GM23338 (cell line): ENCODE measurements at regions not wholly inside any gene's neighbourhood (a gene's known extent, or its start where the extent isn't known, plus 50 kb on each side); places are given as distances from the start of the nearest gene placed in this dataset.

Source experiments
- CREB1 ChIP-seq: fragments of 250-450 bp; sonication (Bioruptor Pico); IDR thresholded peaks from 2 replicates; pipeline ENCODE4 v1.5.0; 2020; ENCODE audit warnings: low read depth, mild to moderate bottlenecking, moderate library complexity
- EZH2 ChIP-seq: fragments of 200-600 bp; sonication (generic); IDR thresholded peaks from one replicate; pipeline ENCODE4 v1.8.0; 2017; ENCODE audit warnings: antibody characterized with exemption, mild to moderate bottlenecking, low read depth; ENCODE audit not compliant: unreplicated experiment
- EZH2phosphoT487 ChIP-seq: fragments of 200-600 bp; sonication (generic); IDR thresholded peaks from one replicate; pipeline ENCODE4 v1.8.1; 2018; ENCODE audit warnings: antibody characterized with exemption; ENCODE audit not compliant: unreplicated experiment
- JUNB ChIP-seq: IDR thresholded peaks from one replicate; pipeline ENCODE4 v1.6.1; 2016; ENCODE audit warnings: antibody characterized with exemption; ENCODE audit not compliant: unreplicated experiment
- POLR2AphosphoS5 ChIP-seq: IDR thresholded peaks from 2 replicates; pipeline ENCODE4 v1.6.1; 2016; ENCODE audit warnings: antibody characterized with exemption, low read depth
- STAT1 ChIP-seq: IDR thresholded peaks from one replicate; pipeline ENCODE4 v1.6.1; 2016; ENCODE audit warnings: antibody characterized with exemption; ENCODE audit not compliant: unreplicated experiment
- ZNF114 ChIP-seq: fragments of 250-450 bp; sonication (Bioruptor Pico); IDR thresholded peaks from 2 replicates; pipeline ENCODE4 v1.5.0; 2020; ENCODE audit warnings: mild to moderate bottlenecking, moderate library complexity
- TF ChIP-seq, protein P1 (sequence below), 2 experiments: fragments of 200-600 bp in 1 of 2; sonication (generic) in 1 of 2; conservative IDR thresholded peaks; 2 replicates each; pipeline versions ENCODE4 v1.5.1 to v1.6.1; 2016 to 2017; ENCODE audit warnings: antibody characterized with exemption in 2 of 2, low read depth in 2 of 2, mild to moderate bottlenecking in 2 of 2, moderate library complexity in 1 of 2
- TF ChIP-seq, protein P2 (sequence below): IDR thresholded peaks from one replicate; pipeline ENCODE4 v1.6.1; 2018; ENCODE audit warnings: antibody characterized with exemption; ENCODE audit not compliant: unreplicated experiment
- TF ChIP-seq, protein P3 (sequence below): fragments of 250-450 bp; sonication (Bioruptor Pico); IDR thresholded peaks from 2 replicates; pipeline ENCODE4 v1.5.0; 2020; ENCODE audit warnings: mild to moderate bottlenecking, moderate library complexity

DNA sequence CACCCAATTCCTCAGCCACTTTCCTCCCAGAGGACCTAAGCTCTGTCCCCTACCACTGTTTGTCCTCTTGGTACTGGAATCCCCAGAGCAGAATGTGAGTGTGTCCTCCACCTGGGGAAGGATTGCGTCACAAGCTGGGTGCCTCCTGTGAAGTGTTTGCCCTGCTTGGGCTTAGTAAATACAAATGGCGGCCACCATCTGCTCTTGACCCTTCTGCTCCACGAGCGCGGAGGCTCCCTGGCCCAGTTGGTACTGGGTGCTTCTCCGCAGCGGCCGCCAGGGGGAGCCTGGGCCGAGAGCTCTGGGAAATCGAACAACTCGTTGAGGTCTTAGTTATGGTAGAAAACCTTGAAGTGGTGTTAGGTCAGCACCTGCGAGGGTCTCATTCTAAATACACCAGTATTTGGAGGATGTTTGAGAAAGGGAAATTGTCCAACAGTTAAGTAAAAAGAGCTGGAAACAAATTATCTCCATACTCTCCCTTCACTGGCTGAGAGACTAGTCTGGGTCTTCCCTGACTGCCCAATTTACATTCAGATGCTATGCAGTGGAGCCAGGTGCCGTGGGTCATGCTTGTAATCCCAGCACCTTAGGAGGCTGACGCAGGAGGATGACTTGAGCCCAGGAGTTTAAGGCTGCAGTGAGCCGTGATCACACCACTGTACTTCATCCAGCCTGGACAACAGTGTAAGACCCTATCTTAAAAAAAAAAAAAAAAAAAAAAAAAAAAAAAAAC lies 74.6 kb upstream of the TEAD1 start:
- TF ChIP-seq, protein P1, sequence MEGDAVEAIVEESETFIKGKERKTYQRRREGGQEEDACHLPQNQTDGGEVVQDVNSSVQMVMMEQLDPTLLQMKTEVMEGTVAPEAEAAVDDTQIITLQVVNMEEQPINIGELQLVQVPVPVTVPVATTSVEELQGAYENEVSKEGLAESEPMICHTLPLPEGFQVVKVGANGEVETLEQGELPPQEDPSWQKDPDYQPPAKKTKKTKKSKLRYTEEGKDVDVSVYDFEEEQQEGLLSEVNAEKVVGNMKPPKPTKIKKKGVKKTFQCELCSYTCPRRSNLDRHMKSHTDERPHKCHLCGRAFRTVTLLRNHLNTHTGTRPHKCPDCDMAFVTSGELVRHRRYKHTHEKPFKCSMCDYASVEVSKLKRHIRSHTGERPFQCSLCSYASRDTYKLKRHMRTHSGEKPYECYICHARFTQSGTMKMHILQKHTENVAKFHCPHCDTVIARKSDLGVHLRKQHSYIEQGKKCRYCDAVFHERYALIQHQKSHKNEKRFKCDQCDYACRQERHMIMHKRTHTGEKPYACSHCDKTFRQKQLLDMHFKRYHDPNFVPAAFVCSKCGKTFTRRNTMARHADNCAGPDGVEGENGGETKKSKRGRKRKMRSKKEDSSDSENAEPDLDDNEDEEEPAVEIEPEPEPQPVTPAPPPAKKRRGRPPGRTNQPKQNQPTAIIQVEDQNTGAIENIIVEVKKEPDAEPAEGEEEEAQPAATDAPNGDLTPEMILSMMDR (conservative IDR thresholded peaks at IDR 0.05; ENCODE audit: low read depth in 2 of 2) = peak; percentile 86 to 92
- TF ChIP-seq EZH2phosphoT487 (no peak), EZH2 (no peak), CREB1 (no peak), JUNB (no peak), POLR2AphosphoS5 (no peak), STAT1 (no peak), ZNF114 (CRISPR knock-in tag) (0 out of 2 replicates have a peak, but pooled peaks have one; percentile 50)
- TF ChIP-seq, protein P2, sequence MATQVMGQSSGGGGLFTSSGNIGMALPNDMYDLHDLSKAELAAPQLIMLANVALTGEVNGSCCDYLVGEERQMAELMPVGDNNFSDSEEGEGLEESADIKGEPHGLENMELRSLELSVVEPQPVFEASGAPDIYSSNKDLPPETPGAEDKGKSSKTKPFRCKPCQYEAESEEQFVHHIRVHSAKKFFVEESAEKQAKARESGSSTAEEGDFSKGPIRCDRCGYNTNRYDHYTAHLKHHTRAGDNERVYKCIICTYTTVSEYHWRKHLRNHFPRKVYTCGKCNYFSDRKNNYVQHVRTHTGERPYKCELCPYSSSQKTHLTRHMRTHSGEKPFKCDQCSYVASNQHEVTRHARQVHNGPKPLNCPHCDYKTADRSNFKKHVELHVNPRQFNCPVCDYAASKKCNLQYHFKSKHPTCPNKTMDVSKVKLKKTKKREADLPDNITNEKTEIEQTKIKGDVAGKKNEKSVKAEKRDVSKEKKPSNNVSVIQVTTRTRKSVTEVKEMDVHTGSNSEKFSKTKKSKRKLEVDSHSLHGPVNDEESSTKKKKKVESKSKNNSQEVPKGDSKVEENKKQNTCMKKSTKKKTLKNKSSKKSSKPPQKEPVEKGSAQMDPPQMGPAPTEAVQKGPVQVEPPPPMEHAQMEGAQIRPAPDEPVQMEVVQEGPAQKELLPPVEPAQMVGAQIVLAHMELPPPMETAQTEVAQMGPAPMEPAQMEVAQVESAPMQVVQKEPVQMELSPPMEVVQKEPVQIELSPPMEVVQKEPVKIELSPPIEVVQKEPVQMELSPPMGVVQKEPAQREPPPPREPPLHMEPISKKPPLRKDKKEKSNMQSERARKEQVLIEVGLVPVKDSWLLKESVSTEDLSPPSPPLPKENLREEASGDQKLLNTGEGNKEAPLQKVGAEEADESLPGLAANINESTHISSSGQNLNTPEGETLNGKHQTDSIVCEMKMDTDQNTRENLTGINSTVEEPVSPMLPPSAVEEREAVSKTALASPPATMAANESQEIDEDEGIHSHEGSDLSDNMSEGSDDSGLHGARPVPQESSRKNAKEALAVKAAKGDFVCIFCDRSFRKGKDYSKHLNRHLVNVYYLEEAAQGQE = no peak
- TF ChIP-seq, protein P3, sequence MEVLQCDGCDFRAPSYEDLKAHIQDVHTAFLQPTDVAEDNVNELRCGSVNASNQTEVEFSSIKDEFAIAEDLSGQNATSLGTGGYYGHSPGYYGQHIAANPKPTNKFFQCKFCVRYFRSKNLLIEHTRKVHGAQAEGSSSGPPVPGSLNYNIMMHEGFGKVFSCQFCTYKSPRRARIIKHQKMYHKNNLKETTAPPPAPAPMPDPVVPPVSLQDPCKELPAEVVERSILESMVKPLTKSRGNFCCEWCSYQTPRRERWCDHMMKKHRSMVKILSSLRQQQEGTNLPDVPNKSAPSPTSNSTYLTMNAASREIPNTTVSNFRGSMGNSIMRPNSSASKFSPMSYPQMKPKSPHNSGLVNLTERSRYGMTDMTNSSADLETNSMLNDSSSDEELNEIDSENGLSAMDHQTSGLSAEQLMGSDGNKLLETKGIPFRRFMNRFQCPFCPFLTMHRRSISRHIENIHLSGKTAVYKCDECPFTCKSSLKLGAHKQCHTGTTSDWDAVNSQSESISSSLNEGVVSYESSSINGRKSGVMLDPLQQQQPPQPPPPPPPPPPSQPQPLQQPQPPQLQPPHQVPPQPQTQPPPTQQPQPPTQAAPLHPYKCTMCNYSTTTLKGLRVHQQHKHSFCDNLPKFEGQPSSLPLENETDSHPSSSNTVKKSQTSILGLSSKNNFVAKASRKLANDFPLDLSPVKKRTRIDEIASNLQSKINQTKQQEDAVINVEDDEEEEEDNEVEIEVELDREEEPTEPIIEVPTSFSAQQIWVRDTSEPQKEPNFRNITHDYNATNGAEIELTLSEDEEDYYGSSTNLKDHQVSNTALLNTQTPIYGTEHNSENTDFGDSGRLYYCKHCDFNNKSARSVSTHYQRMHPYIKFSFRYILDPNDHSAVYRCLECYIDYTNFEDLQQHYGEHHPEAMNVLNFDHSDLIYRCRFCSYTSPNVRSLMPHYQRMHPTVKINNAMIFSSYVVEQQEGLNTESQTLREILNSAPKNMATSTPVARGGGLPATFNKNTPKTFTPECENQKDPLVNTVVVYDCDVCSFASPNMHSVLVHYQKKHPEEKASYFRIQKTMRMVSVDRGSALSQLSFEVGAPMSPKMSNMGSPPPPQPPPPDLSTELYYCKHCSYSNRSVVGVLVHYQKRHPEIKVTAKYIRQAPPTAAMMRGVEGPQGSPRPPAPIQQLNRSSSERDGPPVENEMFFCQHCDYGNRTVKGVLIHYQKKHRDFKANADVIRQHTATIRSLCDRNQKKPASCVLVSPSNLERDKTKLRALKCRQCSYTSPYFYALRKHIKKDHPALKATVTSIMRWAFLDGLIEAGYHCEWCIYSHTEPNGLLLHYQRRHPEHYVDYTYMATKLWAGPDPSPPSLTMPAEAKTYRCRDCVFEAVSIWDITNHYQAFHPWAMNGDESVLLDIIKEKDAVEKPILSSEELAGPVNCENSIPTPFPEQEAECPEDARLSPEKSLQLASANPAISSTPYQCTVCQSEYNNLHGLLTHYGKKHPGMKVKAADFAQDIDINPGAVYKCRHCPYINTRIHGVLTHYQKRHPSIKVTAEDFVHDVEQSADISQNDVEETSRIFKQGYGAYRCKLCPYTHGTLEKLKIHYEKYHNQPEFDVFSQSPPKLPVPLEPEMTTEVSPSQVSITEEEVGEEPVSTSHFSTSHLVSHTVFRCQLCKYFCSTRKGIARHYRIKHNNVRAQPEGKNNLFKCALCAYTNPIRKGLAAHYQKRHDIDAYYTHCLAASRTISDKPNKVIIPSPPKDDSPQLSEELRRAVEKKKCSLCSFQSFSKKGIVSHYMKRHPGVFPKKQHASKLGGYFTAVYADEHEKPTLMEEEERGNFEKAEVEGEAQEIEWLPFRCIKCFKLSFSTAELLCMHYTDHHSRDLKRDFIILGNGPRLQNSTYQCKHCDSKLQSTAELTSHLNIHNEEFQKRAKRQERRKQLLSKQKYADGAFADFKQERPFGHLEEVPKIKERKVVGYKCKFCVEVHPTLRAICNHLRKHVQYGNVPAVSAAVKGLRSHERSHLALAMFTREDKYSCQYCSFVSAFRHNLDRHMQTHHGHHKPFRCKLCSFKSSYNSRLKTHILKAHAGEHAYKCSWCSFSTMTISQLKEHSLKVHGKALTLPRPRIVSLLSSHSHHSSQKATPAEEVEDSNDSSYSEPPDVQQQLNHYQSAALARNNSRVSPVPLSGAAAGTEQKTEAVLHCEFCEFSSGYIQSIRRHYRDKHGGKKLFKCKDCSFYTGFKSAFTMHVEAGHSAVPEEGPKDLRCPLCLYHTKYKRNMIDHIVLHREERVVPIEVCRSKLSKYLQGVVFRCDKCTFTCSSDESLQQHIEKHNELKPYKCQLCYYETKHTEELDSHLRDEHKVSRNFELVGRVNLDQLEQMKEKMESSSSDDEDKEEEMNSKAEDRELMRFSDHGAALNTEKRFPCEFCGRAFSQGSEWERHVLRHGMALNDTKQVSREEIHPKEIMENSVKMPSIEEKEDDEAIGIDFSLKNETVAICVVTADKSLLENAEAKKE (CRISPR knock-in tag) = peak; percentile 84
